ENCODE measurements at regions not wholly inside any gene's neighbourhood (a gene's known extent, or its start where the extent isn't known, plus 50 kb on each side); places are given as distances from the start of the nearest gene placed in this dataset.

DNA sequence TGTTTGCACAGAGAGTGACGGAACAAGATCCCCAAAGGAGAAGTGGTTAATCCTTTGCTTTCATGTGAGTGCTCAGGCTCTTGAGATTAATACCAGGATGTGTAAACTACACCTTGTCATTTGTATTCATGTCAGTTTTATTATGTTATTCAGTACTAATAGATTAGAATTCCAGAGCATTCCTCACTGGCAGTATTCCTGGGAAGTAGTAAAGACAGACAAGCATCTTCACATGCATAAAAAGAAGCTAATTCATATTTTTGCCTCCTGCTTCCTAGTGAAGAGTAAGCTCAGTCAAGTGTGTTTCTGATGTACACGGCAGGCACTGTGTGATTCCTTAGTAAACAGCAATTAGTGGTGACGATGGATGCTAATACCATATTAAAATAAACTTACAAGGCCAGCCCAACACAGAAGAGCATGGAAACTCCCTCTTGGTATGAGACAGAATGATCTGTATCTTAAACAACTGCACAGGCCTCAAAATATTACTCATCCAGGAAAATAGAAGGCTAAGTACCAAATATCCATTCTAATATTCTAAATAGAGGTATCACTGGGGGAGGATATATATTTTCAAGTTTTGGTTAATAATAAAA is 336.8 kb upstream of the MCTP2 start:
- H3K36me3 ChIP-seq: no peaks in the 10 kb centered on the region
- H3K9ac ChIP-seq (ENCODE audit: low read depth in 2 of 2, low read length in 2 of 2): no peak overlapping the region
- no peaks in the 10 kb centered on the region for H3K27me3 ChIP-seq
- TF ChIP-seq, protein P1, sequence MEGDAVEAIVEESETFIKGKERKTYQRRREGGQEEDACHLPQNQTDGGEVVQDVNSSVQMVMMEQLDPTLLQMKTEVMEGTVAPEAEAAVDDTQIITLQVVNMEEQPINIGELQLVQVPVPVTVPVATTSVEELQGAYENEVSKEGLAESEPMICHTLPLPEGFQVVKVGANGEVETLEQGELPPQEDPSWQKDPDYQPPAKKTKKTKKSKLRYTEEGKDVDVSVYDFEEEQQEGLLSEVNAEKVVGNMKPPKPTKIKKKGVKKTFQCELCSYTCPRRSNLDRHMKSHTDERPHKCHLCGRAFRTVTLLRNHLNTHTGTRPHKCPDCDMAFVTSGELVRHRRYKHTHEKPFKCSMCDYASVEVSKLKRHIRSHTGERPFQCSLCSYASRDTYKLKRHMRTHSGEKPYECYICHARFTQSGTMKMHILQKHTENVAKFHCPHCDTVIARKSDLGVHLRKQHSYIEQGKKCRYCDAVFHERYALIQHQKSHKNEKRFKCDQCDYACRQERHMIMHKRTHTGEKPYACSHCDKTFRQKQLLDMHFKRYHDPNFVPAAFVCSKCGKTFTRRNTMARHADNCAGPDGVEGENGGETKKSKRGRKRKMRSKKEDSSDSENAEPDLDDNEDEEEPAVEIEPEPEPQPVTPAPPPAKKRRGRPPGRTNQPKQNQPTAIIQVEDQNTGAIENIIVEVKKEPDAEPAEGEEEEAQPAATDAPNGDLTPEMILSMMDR (IDR thresholded peaks at IDR 0.05): no peak
- no peak overlapping the region for H3K4me3 ChIP-seq
- H3K27ac ChIP-seq: no peak overlapping the region
- DNase-seq: no peak
- H3K4me1 ChIP-seq: no peaks in the 10 kb centered on the region
- no peaks in the 10 kb centered on the region for H3K9me3 ChIP-seq
- intact Hi-C loops (cut with DNase I): no loop called here

DNA sequence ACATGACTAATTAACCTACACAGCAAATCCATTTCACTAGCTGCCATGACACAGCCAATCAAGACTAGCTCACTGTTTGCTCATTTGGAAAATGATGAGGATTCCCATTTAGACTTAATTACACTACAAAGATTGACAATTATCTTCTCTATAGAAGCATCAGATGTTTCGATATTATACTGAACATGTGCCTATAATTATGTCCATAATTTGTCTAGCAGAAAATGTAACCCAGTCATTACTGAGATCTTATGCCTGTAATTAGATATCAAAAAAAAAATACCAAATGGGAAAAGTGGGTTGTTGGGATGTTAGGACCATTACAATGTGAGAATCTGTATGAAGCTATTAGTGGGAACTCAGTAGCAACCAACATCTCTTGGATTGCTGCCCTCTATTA is 344.2 kb upstream of the MCTP2 start:
- intact Hi-C loops (cut with DNase I): loop anchor here (10.0 kb wide), 1 partner anchor 58 kb away; no protein-coding TSS in a partner anchor

DNA sequence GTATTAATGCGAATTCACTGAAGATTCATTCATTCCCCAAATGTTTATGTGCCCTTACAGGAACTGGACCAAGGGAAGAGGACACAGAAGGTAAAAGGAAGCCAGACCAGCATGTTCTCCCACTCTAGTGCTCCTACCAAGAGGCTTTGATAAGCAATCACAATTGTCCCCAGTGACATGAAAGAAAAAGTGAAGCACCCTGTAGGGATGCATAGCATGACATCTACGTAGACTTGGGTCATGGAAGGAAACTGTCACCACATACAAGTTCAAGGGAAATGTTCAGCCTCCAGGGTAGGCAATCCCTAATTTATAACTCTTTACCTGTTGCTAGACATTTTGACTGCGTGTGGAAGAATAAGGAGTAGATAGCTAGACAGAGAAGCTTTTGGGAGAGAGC is 348.6 kb upstream of the MCTP2 start:
- no peak overlapping the region for H3K9ac ChIP-seq (ENCODE audit: low read depth in 2 of 2, low read length in 2 of 2)
- TF ChIP-seq, protein P1 (IDR thresholded peaks at IDR 0.05): no peak
- intact Hi-C loops (cut with DNase I): loop anchor here (10.0 kb wide), 1 partner anchor 62 kb away; no protein-coding TSS in a partner anchor
- no peaks in the 10 kb centered on the region for H3K27me3 ChIP-seq
- no peaks in the 10 kb centered on the region for H3K4me1 ChIP-seq
- H3K4me3 ChIP-seq: no peak overlapping the region
- no peak overlapping the region for H3K27ac ChIP-seq
- no peaks in the 10 kb centered on the region for H3K36me3 ChIP-seq
- H3K9me3 ChIP-seq: no peaks in the 10 kb centered on the region
- DNase-seq: no peak

More for the DNA sequence above, 344.2 kb upstream of the MCTP2 start:
- Histone ChIP-seq H3K36me3 (no peaks in the 10 kb centered on the region), H3K9me3 (no peaks in the 10 kb centered on the region), H3K27ac (no peak overlapping the region), H3K4me1 (no peaks in the 10 kb centered on the region), H3K9ac (ENCODE audit: low read depth in 2 of 2, low read length in 2 of 2) (no peak overlapping the region), H3K4me3 (no peak overlapping the region), H3K27me3 (no peaks in the 10 kb centered on the region)
- TF ChIP-seq, protein P1 (IDR thresholded peaks at IDR 0.05): no peak
- no peak for DNase-seq

DNA sequence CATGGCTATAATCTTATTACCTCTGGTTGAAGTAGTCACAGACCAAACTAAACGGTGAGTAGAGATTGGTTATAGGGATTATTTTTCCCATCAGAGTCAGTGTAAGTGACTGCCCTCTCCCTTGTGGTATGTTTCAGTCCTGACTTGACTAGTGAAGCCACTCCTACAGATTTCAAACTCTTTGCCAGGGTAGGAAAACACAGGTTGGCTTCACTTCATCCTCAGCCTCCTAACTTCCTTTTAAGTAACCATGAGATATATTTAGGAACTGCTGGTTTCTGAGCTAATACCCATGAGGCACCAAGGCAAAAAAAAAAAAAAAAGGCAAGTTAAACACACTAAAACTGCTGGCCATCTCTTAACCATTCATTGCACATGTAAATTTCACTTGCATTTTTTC is 349.2 kb upstream of the MCTP2 start:
- H3K27me3 ChIP-seq: no peaks in the 10 kb centered on the region
- TF ChIP-seq, protein P1 (IDR thresholded peaks at IDR 0.05): no peak
- H3K27ac ChIP-seq: no peak overlapping the region
- no peaks in the 10 kb centered on the region for H3K36me3 ChIP-seq
- H3K9me3 ChIP-seq: no peaks in the 10 kb centered on the region
- H3K4me3 ChIP-seq: no peak overlapping the region
- no peak overlapping the region for H3K9ac ChIP-seq (ENCODE audit: low read depth in 2 of 2, low read length in 2 of 2)
- intact Hi-C loops (cut with DNase I): loop anchor here (10.0 kb wide), 1 partner anchor 63 kb away; no protein-coding TSS in a partner anchor
- DNase-seq: no peak
- no peaks in the 10 kb centered on the region for H3K4me1 ChIP-seq

DNA sequence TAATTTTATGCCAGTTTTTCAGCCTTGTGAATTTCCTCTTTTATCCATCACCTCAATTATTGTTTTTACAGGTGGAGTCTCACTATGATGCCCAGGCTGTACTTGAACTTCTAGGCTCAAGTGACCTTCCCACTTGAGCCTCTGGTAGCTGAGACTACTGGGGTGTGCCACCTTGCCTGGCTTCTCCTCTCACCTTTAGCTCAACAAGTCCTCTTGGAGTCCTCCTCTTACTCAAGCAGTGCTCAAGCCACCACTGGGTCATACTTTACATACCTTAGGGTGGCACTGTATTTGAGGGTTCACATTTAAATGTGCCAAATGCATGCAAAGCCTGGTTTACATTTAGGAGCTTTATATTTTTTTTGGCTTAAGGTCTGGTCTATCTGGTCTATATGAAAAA is 350.1 kb upstream of the MCTP2 start:
- intact Hi-C loops (cut with DNase I): loop anchor here (10.0 kb wide), 1 partner anchor 63 kb away; no protein-coding TSS in a partner anchor
- Histone ChIP-seq H3K4me1 (no peaks in the 10 kb centered on the region), H3K27ac (no peak overlapping the region), H3K4me3 (no peak overlapping the region), H3K9ac (ENCODE audit: low read depth in 2 of 2, low read length in 2 of 2) (no peak overlapping the region), H3K9me3 (no peaks in the 10 kb centered on the region), H3K36me3 (no peaks in the 10 kb centered on the region), H3K27me3 (no peaks in the 10 kb centered on the region)
- no peak for DNase-seq
- TF ChIP-seq, protein P1 (IDR thresholded peaks at IDR 0.05): no peak
